Nephron (organoid): ENCODE measurements at regions not wholly inside any gene's neighbourhood (a gene's known extent, or its start where the extent isn't known, plus 50 kb on each side); places are given as distances from the start of the nearest gene placed in this dataset.
A peak's percentile ranks its signal among the peaks of the same experiment; 100 is the strongest.
"Not testable (repeated sequence)": the region's sequence is repeated elsewhere in the genome, so short reads cannot be mapped to it uniquely, and the experiment has no call there.

Experiments used
- H3K27ac Mint-ChIP-seq, 3 experiments: 2 replicates each; pipeline ENCODE4 v1.8.0; 2020; ENCODE audit warnings: mixed read lengths in 3 of 3, mild to moderate bottlenecking in 2 of 3, moderate library complexity in 1 of 3
- H3K27me3 Mint-ChIP-seq: 2 replicates; pipeline ENCODE4 v1.8.0; 2021; ENCODE audit warnings: low read depth, mild to moderate bottlenecking, moderate library complexity, mixed read lengths
- H3K36me3 Mint-ChIP-seq: 2 replicates; pipeline ENCODE4 v1.8.0; 2020; ENCODE audit warnings: low read depth, mixed read lengths
- H3K4me1 Mint-ChIP-seq: 2 replicates; pipeline ENCODE4 v1.8.0; 2020; ENCODE audit warnings: mixed read lengths
- H3K4me3 Mint-ChIP-seq, 3 experiments: 2 replicates each; pipeline ENCODE4 v1.8.0; 2020; ENCODE audit warnings: mild to moderate bottlenecking in 3 of 3, mixed read lengths in 3 of 3, moderate library complexity in 2 of 3
- H3K9me3 Mint-ChIP-seq: 2 replicates; pipeline ENCODE4 v1.8.0; 2020; ENCODE audit warnings: mixed read lengths
- CTCF ChIP-seq, 3 experiments: fragments of 200-600 bp; sonication (generic); IDR thresholded peaks; one replicate each; pipeline ENCODE4 v1.5.0; 2021; ENCODE audit warnings: antibody characterized with exemption in 3 of 3; ENCODE audit not compliant: unreplicated experiment in 3 of 3

DNA sequence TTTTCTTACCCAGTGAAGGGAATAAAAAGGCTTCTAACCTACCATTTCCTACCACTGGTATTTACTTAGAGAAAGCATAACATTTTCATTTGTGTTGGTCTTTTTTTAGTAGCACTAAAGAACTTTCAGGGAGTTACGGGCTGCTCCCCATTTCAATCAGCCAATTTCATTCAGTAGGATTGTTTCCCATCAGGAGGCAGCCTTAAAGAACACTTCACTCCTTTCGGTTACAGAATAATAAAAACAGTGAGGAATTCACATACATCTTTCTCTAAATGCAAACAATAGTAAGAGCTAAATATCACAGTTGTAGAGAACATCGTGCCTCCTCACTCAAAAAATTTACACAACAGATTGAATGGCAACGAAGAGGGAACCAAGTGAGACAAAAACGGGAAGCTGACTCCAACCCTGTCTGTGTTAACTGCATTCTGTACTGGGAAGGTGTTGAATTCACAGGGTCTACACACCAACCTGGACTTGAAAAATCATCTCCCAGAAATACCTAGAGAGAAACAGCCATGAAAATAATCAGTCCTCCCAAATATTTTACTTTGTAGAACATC, 55.5 kb upstream of the ABLIM1 start:
- TF ChIP-seq CTCF (IDR thresholded peaks at IDR 0.05; ENCODE audit: unreplicated experiment in 3 of 3) = no peak
- Mint-ChIP-seq H3K9me3 (no peaks in the 10 kb centered on the region), H3K27ac (peak overlapping the region in 2 of 3 experiments; percentile 1 to 44), H3K27me3 (peaks cover 3% of the 10 kb centered on the region), H3K36me3 (no peaks in the 10 kb centered on the region), H3K4me1 (peaks cover 46% of the 10 kb centered on the region), H3K4me3 (no peak overlapping the region)

DNA sequence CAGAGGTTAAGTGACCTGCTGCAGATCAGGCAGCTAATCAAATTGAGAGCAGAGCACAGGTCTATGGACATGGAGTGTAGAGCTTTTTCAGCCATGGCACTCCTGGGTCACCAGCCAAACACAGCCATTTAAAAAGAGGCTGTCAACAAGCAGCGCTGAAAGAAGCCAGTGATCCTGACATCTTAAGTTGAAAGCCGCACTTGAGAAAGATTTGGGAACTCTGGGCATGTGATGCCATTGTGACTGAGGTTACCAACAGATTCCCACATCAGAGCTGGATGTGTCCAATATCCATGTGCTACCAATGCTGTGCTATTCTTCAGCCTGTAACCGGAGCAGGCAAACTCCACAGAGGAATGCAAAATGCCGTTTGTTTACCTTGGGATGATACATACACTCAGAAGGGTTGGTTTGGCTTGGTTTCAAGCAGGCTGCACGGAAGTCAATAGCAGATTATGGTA, 56.2 kb upstream of the ABLIM1 start:
- no peaks in the 10 kb centered on the region for H3K9me3 Mint-ChIP-seq
- H3K4me1 Mint-ChIP-seq = peaks cover 53% of the 10 kb centered on the region
- H3K4me3 Mint-ChIP-seq = no peak overlapping the region
- peak overlapping the region in 2 of 3 experiments; percentile 82 to 86 for H3K27ac Mint-ChIP-seq
- H3K27me3 Mint-ChIP-seq = peaks cover 3% of the 10 kb centered on the region
- TF ChIP-seq CTCF (IDR thresholded peaks at IDR 0.05; ENCODE audit: unreplicated experiment in 3 of 3) = no peak
- no peaks in the 10 kb centered on the region for H3K36me3 Mint-ChIP-seq

GRCh38 chr10:114715171-114715670, 57.1 kb upstream of the ABLIM1 start:
- Mint-ChIP-seq H3K9me3 (no peaks in the 10 kb centered on the region), H3K36me3 (no peaks in the 10 kb centered on the region), H3K27ac (peak overlapping the region in 2 of 3 experiments; percentile 82 to 86), H3K4me3 (peak overlapping the region in 2 of 3 experiments; percentile 22 to 24), H3K4me1 (peaks cover 53% of the 10 kb centered on the region), H3K27me3 (peaks cover 3% of the 10 kb centered on the region)
- TF ChIP-seq CTCF (IDR thresholded peaks at IDR 0.05; ENCODE audit: unreplicated experiment in 3 of 3) = no peak

- Mint-ChIP-seq H3K4me3 (no peak overlapping the region), H3K36me3 (no peaks in the 10 kb centered on the region), H3K4me1 (peaks cover 53% of the 10 kb centered on the region), H3K27me3 (peaks cover 3% of the 10 kb centered on the region), H3K9me3 (no peaks in the 10 kb centered on the region), H3K27ac (peak overlapping the region in 1 of 3 experiments; percentile 22)
- no peak for TF ChIP-seq CTCF (IDR thresholded peaks at IDR 0.05; ENCODE audit: unreplicated experiment in 3 of 3)
Measured at GRCh38 chr10:114716811-114717404, 58.8 kb upstream of the ABLIM1 start.

GRCh38 chr10:114717881-114718280, 59.8 kb upstream of the ABLIM1 start:
- H3K9me3 Mint-ChIP-seq, H3K27me3 Mint-ChIP-seq, H3K36me3 Mint-ChIP-seq, H3K4me3 Mint-ChIP-seq: not testable (repeated sequence)
- Mint-ChIP-seq H3K27ac (peak overlapping the region in 1 of 3 experiments; percentile 45), H3K4me1 (peaks cover 51% of the 10 kb centered on the region)

GRCh38 chr10:114718374-114718773, 60.3 kb upstream of the ABLIM1 start:
- no peak overlapping the region for H3K4me3 Mint-ChIP-seq
- no peak for TF ChIP-seq CTCF (IDR thresholded peaks at IDR 0.05; ENCODE audit: unreplicated experiment in 3 of 3)
- no peaks in the 10 kb centered on the region for H3K9me3 Mint-ChIP-seq
- H3K27ac Mint-ChIP-seq = peak overlapping the region in 1 of 3 experiments; percentile 45
- H3K36me3 Mint-ChIP-seq = no peaks in the 10 kb centered on the region
- H3K27me3 Mint-ChIP-seq = peaks cover 9% of the 10 kb centered on the region
- H3K4me1 Mint-ChIP-seq = peaks cover 46% of the 10 kb centered on the region
